Thoracic aorta (tissue), 2 donors: ENCODE measurements at regions not wholly inside any gene's neighbourhood (a gene's known extent, or its start where the extent isn't known, plus 50 kb on each side); places are given as distances from the start of the nearest gene placed in this dataset.
"Not testable (repeated sequence)": the region's sequence is repeated elsewhere in the genome, so short reads cannot be mapped to it uniquely, and the experiment has no call there.

Experiments used
- ATAC-seq: fragments of 150-250 bp; one replicate; pipeline ENCODE4 v1.8.0; 2017; ENCODE audit warnings: low read depth; ENCODE audit not compliant: insufficient number of reproducible peaks, low FRiP score
- DNase-seq: peaks from one replicate; pipeline ENCODE4 v3.0.0-alpha.2; 2020; ENCODE audit warnings: low spot score
- H3K27ac ChIP-seq, 2 donors: fragments of 200-600 bp; sonication (generic); 1 replicate in 1 of 2; 2 replicates in 1 of 2; pipeline ENCODE4 v1.5.1; 2016; ENCODE audit warnings: mild to moderate bottlenecking in 2 of 2, moderate library complexity in 2 of 2
- H3K27me3 ChIP-seq: fragments of 200-600 bp; sonication (generic); replicated peaks from 2 replicates; pipeline ENCODE4 v1.6.0; 2016; ENCODE audit warnings: mild to moderate bottlenecking; ENCODE audit not compliant: insufficient read depth
- H3K36me3 ChIP-seq: fragments of 200-600 bp; sonication (generic); one replicate; pipeline ENCODE4 v1.5.1; 2016
- H3K4me1 ChIP-seq, 2 donors: fragments of 200-600 bp; sonication (generic); 1 replicate in 1 of 2; 2 replicates in 1 of 2; pipeline versions ENCODE4 v1.5.1 to v1.6.0; 2016; ENCODE audit warnings: low read depth in 2 of 2, mild to moderate bottlenecking in 1 of 2; ENCODE audit not compliant: control insufficient read depth in 1 of 2
- H3K4me3 ChIP-seq: fragments of 200-600 bp; sonication (generic); 2 replicates; pipeline ENCODE4 v1.5.1; 2016; ENCODE audit warnings: mild to moderate bottlenecking
- H3K9me3 ChIP-seq: fragments of 200-600 bp; sonication (generic); 2 replicates; pipeline ENCODE4 v1.5.1; 2016
- TF ChIP-seq, protein P1 (sequence below): fragments of 200-600 bp; sonication (generic); IDR thresholded peaks from one replicate; pipeline ENCODE4 v1.5.1; 2019; ENCODE audit warnings: antibody characterized with exemption

DNA sequence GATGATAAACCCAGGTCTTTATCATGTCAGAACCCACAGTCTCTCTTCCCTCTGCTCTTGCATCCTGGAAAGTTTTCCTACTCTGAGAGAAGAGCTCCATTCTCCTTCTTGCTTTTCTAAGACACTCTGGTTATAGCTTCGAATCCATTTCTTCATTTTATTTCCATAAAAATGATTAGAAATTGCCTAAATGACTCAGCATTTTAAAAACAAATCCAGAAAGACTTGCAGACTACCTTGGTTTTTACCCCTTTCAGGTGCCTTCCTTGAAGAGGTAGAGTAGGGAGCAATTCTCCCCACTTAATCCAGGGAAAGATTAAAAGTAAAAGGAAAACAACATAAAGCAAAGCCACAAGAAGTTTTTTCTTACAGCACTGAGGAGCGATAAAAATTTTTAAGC is 1256.0 kb downstream of the ROBO1 start:
- no peak overlapping the region for H3K27ac ChIP-seq
- no peak for ATAC-seq

DNA sequence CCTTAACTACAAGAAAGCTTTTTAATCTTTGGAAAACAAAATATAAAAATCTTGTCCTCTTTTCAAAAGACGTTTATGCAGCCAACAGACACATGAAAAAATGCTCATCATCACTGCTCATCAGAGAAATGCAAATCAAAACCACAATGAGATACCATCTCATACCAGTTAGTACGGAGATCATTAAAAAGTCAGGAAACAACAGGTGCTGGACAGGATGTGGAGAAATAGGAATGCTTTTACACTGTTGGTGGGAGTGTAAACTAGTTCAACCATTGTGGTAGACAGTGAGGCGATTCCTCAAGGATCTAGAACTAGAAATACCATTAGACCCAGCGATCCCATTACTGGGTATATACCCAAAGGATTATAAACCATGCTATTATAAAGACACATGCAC is 1255.0 kb downstream of the ROBO1 start:
- H3K4me1 ChIP-seq, ATAC-seq, H3K36me3 ChIP-seq, DNase-seq, H3K27me3 ChIP-seq, H3K9me3 ChIP-seq, H3K4me3 ChIP-seq, H3K27ac ChIP-seq: not testable (repeated sequence)

More for the DNA sequence above, 1256.0 kb downstream of the ROBO1 start:
- TF ChIP-seq, protein P1, sequence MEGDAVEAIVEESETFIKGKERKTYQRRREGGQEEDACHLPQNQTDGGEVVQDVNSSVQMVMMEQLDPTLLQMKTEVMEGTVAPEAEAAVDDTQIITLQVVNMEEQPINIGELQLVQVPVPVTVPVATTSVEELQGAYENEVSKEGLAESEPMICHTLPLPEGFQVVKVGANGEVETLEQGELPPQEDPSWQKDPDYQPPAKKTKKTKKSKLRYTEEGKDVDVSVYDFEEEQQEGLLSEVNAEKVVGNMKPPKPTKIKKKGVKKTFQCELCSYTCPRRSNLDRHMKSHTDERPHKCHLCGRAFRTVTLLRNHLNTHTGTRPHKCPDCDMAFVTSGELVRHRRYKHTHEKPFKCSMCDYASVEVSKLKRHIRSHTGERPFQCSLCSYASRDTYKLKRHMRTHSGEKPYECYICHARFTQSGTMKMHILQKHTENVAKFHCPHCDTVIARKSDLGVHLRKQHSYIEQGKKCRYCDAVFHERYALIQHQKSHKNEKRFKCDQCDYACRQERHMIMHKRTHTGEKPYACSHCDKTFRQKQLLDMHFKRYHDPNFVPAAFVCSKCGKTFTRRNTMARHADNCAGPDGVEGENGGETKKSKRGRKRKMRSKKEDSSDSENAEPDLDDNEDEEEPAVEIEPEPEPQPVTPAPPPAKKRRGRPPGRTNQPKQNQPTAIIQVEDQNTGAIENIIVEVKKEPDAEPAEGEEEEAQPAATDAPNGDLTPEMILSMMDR: no peak
- Histone ChIP-seq H3K4me3 (no peak overlapping the region), H3K4me1 (no peaks in the 10 kb centered on the region), H3K36me3 (no peaks in the 10 kb centered on the region), H3K9me3 (no peaks in the 10 kb centered on the region), H3K27me3 (no peaks in the 10 kb centered on the region)
- no peak for DNase-seq

DNA sequence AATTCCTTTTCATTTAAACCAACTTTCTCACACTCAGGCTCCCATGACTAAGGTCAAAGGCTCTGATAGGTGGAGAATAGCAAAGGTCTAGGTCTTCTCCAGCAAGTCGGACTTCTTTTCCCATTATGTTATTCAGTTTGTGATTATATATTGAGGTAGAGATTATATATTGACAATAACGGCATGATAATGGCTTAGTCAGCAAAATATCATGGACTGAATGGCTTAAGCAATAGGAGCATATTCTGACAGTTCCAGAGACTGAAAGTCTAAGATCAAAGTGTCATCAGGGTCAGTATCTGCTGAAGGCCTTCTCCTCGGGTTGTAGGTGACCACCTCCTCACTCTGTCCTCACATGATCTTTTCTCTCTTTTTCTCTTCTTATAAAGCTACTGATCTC is 1251.4 kb downstream of the ROBO1 start:
- Histone ChIP-seq H3K27ac (no peak overlapping the region), H3K9me3 (no peaks in the 10 kb centered on the region), H3K4me1 (peaks cover 5 to 26% of the 10 kb centered on the region in 2 donors), H3K36me3 (no peaks in the 10 kb centered on the region), H3K4me3 (no peak overlapping the region), H3K27me3 (no peaks in the 10 kb centered on the region)
- ATAC-seq: no peak
- TF ChIP-seq, protein P1: no peak
- DNase-seq: no peak

DNA sequence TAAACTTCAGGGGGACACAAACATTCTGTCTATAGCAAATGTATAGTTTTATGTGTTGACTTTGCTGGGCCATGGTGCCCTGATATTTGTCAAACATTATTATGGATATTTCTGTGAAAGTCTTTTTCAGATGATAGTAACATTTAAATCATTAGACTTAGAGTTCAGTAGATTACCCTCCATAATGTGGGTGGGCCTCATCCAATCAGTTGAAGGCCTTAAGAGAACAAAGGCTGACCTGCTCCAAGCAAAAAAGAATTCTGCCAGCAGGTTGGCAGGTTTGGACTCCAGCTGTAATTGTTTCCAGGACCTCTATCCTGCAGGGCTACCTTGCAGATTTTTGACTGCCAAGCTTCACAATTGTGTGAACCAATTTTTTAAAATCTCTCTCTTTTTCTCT is 1250.9 kb downstream of the ROBO1 start:
- no peaks in the 10 kb centered on the region for H3K27me3 ChIP-seq
- H3K9me3 ChIP-seq: no peaks in the 10 kb centered on the region
- no peak for ATAC-seq
- peaks cover 5 to 26% of the 10 kb centered on the region in 2 donors for H3K4me1 ChIP-seq
- TF ChIP-seq, protein P1: no peak
- H3K36me3 ChIP-seq: no peaks in the 10 kb centered on the region
- no peak overlapping the region for H3K4me3 ChIP-seq
- no peak for DNase-seq
- no peak overlapping the region for H3K27ac ChIP-seq

DNA sequence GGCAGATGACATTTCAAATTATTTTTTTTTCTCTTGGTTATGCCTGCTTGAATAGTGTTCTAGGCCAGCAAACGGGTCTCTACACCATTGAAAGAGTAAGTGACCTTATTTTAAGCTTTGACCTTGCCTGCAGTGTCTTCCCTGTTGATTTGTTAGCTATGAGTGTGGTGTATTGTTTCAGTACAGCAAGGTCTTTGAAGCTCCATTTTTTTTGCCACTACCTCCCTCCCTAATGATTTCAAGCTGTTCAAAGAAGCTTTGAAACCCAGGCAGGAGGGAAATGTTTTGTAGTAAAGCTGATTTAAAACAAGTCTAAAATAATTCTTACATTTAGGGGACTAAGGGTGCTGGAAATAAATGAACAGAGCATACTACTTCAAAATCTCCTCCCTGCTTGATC is 1249.8 kb downstream of the ROBO1 start:
- ATAC-seq: no peak
- no peak overlapping the region for H3K4me3 ChIP-seq
- TF ChIP-seq, protein P1: no peak

DNA sequence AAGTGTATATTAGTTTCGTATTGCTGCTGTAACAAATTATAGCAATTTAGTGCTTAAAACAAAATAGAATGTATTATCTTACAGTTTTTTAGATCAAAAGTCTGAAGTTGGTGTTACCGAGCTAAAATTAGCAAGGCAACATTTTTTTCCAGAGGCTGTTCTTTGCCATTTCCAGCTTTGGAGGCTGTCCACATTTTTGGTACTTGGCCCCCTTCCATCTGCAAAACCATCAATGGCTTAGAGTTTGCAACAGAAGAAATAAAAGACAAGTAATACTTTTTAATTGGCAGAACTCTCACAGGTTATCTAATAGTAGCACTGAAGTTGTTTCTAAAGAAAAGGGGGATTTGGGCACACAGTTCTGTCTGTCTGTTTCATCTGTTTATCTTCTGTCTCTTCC is 1248.5 kb downstream of the ROBO1 start:
- H3K27ac ChIP-seq: no peak overlapping the region

More for the DNA sequence above, 1249.8 kb downstream of the ROBO1 start:
- Histone ChIP-seq H3K4me1 (peaks cover 5 to 26% of the 10 kb centered on the region in 2 donors), H3K9me3 (no peaks in the 10 kb centered on the region), H3K27me3 (no peaks in the 10 kb centered on the region), H3K36me3 (no peaks in the 10 kb centered on the region), H3K27ac (no peak overlapping the region)
- no peak for DNase-seq

More for the DNA sequence above, 1248.5 kb downstream of the ROBO1 start:
- TF ChIP-seq, protein P1: no peak
- H3K27me3 ChIP-seq: no peaks in the 10 kb centered on the region
- H3K4me1 ChIP-seq: peaks cover 5 to 37% of the 10 kb centered on the region in 2 donors
- H3K36me3 ChIP-seq: no peaks in the 10 kb centered on the region
- DNase-seq: no peak
- no peak for ATAC-seq
- H3K4me3 ChIP-seq: no peak overlapping the region
- no peaks in the 10 kb centered on the region for H3K9me3 ChIP-seq
